ENCODE measurements at regions not wholly inside any gene's neighbourhood (a gene's known extent, or its start where the extent isn't known, plus 50 kb on each side); places are given as distances from the start of the nearest gene placed in this dataset.

- H3K27me3 ChIP-seq (ENCODE audit: insufficient read depth, low read length), result no peaks in the 10 kb centered on the region
- H3K79me2 ChIP-seq (ENCODE audit: insufficient read depth, low read length), result no peaks in the 10 kb centered on the region
- H3K27ac ChIP-seq (ENCODE audit: low read depth, low read length), result no peak overlapping the region
- BruUV-seq (replicated peaks), result no TSS peak
- H3K4me3 ChIP-seq (replicated peaks in 1 of 2; ENCODE audit: low read depth in 1 of 2, low read length in 2 of 2), result no peak overlapping the region
- ATAC-seq (no peak), DNase-seq (ENCODE audit: low read depth, low spot score) (no peak)
- peaks cover 0 to 4% of the 10 kb centered on the region in 2 experiments; a peak in 1 of 4 replicates for H3K4me1 ChIP-seq (ENCODE audit: control insufficient read depth in 1 of 2, insufficient read depth in 2 of 2, low read length in 2 of 2)
- TF ChIP-seq SP1 (IDR thresholded peaks at IDR 0.05; ENCODE audit: low read depth) (no peak), SRF (IDR thresholded peaks at IDR 0.05; ENCODE audit: low read depth) (no peak), POLR2AphosphoS5 (IDR thresholded peaks at IDR 0.05; ENCODE audit: low read depth, low read length) (no peak), YY1 (IDR thresholded peaks at IDR 0.05; ENCODE audit: extremely low read depth, insufficient replicate concordance, low read depth, low read length) (no peak), ATF3 (IDR thresholded peaks at IDR 0.05) (no peak), CEBPB (IDR thresholded peaks at IDR 0.05; ENCODE audit: low read depth) (no peak), SIN3A (IDR thresholded peaks at IDR 0.05; ENCODE audit: low read depth) (no peak), ZFX (IDR thresholded peaks at IDR 0.05) (no peak), TCF7L2 (IDR thresholded peaks at IDR 0.05; ENCODE audit: borderline replicate concordance, extremely low read depth, insufficient read depth, insufficient read length) (no peak)
- ChIA-PET RAD21 (ENCODE audit: low non-redundant PET in 1 of 2, low total read pairs in 2 of 2, uncharacterized antibody in 2 of 2, unreplicated experiment in 2 of 2) (no interaction called here), CTCF (no interaction called here), POLR2A (no interaction called here)
- no peak overlapping the region for H3K9ac ChIP-seq (ENCODE audit: low read length)
- intact Hi-C loops (cut with micrococcal nuclease), result no loop called here
- no peak overlapping the region for H2AFZ ChIP-seq (ENCODE audit: low read depth, low read length, poor library complexity, severe bottlenecking)
- H4K20me1 ChIP-seq (ENCODE audit: insufficient read depth), result no peaks in the 10 kb centered on the region
- H3K4me2 ChIP-seq (ENCODE audit: low read length), result no peak overlapping the region
- H3K36me3 ChIP-seq (ENCODE audit: control insufficient read depth in 1 of 2, insufficient read depth in 2 of 2, low read length in 2 of 2), result no peaks in the 10 kb centered on the region
- H3K9me2 ChIP-seq (ENCODE audit: insufficient read depth), result no peaks in the 10 kb centered on the region
- no peaks in the 10 kb centered on the region for H3K9me3 ChIP-seq (ENCODE audit: control insufficient read depth in 1 of 2, insufficient read depth in 1 of 2, low read depth in 1 of 2, low read length in 2 of 2)
Observed at GRCh38 chr13:73300718-73301425, 242.1 kb downstream of the KLF5 start.

- TF ChIP-seq SRF (IDR thresholded peaks at IDR 0.05; ENCODE audit: low read depth), result no peak
- TF ChIP-seq CTCF (IDR thresholded peaks at IDR 0.05 in 2 of 3, conservative IDR thresholded peaks at IDR 0.05 in 1 of 3; ENCODE audit: borderline replicate concordance in 1 of 3, insufficient read depth in 1 of 3, low read depth in 2 of 3, low read length in 2 of 3), result no peak
- TF ChIP-seq ZFX (IDR thresholded peaks at IDR 0.05), result no peak
- no peak for TF ChIP-seq POLR2AphosphoS5 (IDR thresholded peaks at IDR 0.05; ENCODE audit: low read depth, low read length)
- TF ChIP-seq SP1 (IDR thresholded peaks at IDR 0.05; ENCODE audit: low read depth), result no peak
- TF ChIP-seq TCF7L2 (IDR thresholded peaks at IDR 0.05; ENCODE audit: borderline replicate concordance, extremely low read depth, insufficient read depth, insufficient read length), result no peak
- no peak for TF ChIP-seq YY1 (IDR thresholded peaks at IDR 0.05; ENCODE audit: extremely low read depth, insufficient replicate concordance, low read depth, low read length)
- TF ChIP-seq REST (IDR thresholded peaks at IDR 0.05; ENCODE audit: low read depth), result no peak
- TF ChIP-seq ATF3 (IDR thresholded peaks at IDR 0.05), result no peak
- no peak for TF ChIP-seq POLR2A (IDR thresholded peaks at IDR 0.05; ENCODE audit: borderline replicate concordance, extremely low read depth, insufficient read depth, insufficient read length)
- no peak for TF ChIP-seq CEBPB (IDR thresholded peaks at IDR 0.05; ENCODE audit: low read depth)
- Histone ChIP-seq H3K9me3 (ENCODE audit: control insufficient read depth in 1 of 2, insufficient read depth in 1 of 2, low read depth in 1 of 2, low read length in 2 of 2) (no peaks in the 10 kb centered on the region), H3K9ac (ENCODE audit: low read length) (no peak overlapping the region), H3K4me1 (ENCODE audit: control insufficient read depth in 1 of 2, insufficient read depth in 2 of 2, low read length in 2 of 2) (peaks cover 0 to 4% of the 10 kb centered on the region in 2 experiments; a peak in 1 of 4 replicates), H2AFZ (ENCODE audit: low read depth, low read length, poor library complexity, severe bottlenecking) (no peak overlapping the region), H4K20me1 (ENCODE audit: insufficient read depth) (no peaks in the 10 kb centered on the region), H3K27ac (ENCODE audit: low read depth, low read length) (no peak overlapping the region), H3K9me2 (ENCODE audit: insufficient read depth) (no peaks in the 10 kb centered on the region), H3K4me2 (ENCODE audit: low read length) (no peak overlapping the region), H3K27me3 (ENCODE audit: insufficient read depth, low read length) (no peaks in the 10 kb centered on the region), H3K36me3 (ENCODE audit: control insufficient read depth in 1 of 2, insufficient read depth in 2 of 2, low read length in 2 of 2) (no peaks in the 10 kb centered on the region), H3K79me2 (ENCODE audit: insufficient read depth, low read length) (no peaks in the 10 kb centered on the region), H3K4me3 (replicated peaks in 1 of 2; ENCODE audit: low read depth in 1 of 2, low read length in 2 of 2) (no peak overlapping the region)
- DNase-seq (ENCODE audit: low read depth, low spot score) (no peak), ATAC-seq (no peak)
- CTCF ChIA-PET, result no interaction called here
- no TSS peak for BruUV-seq (replicated peaks)
- RAD21 ChIA-PET (ENCODE audit: low non-redundant PET in 1 of 2, low total read pairs in 2 of 2, uncharacterized antibody in 2 of 2, unreplicated experiment in 2 of 2), result no interaction called here
- POLR2A ChIA-PET, result no interaction called here
- intact Hi-C loops (cut with micrococcal nuclease), result no loop called here
Observed at GRCh38 chr13:73299787-73300186, 241.0 kb downstream of the KLF5 start.

Measured in HCT116 (cell line).